Immature natural killer cell (primary cell): ENCODE measurements at regions not wholly inside any gene's neighbourhood (a gene's known extent, or its start where the extent isn't known, plus 50 kb on each side); places are given as distances from the start of the nearest gene placed in this dataset.
"Not testable (repeated sequence)": the region's sequence is repeated elsewhere in the genome, so short reads cannot be mapped to it uniquely, and the experiment has no call there.

ENCODE experiments used
- DNase-seq, 3 donors: peaks; one replicate each; pipeline ENCODE4 v3.0.0; 2022; ENCODE audit warnings: mixed read lengths in 1 of 3
- H3K27ac Mint-ChIP-seq, 6 donors: one replicate each; pipeline ENCODE4 v1.8.0; 2020; ENCODE audit warnings: mixed read lengths in 6 of 6, mild to moderate bottlenecking in 5 of 6, inconsistent platforms in 4 of 6, moderate library complexity in 3 of 6
- H3K27me3 Mint-ChIP-seq, 3 donors: one replicate each; pipeline ENCODE4 v1.8.0; 2020 to 2021; ENCODE audit warnings: low read depth in 3 of 3, mild to moderate bottlenecking in 3 of 3, mixed read lengths in 3 of 3, moderate library complexity in 3 of 3, inconsistent platforms in 1 of 3
- H3K36me3 Mint-ChIP-seq, 3 donors: one replicate each; pipeline ENCODE4 v1.8.0; 2020; ENCODE audit warnings: mixed read lengths in 3 of 3, inconsistent platforms in 2 of 3, mild to moderate bottlenecking in 2 of 3
- H3K4me1 Mint-ChIP-seq, 2 donors: one replicate each; pipeline ENCODE4 v1.8.0; 2020; ENCODE audit warnings: inconsistent platforms in 2 of 2, mild to moderate bottlenecking in 2 of 2, mixed read lengths in 2 of 2, moderate library complexity in 1 of 2
- H3K4me3 Mint-ChIP-seq, 5 donors: one replicate each; pipeline ENCODE4 v1.8.0; 2020; ENCODE audit warnings: mild to moderate bottlenecking in 5 of 5, mixed read lengths in 5 of 5, inconsistent platforms in 3 of 5, moderate library complexity in 3 of 5
- H3K9me3 Mint-ChIP-seq, 6 donors: one replicate each; pipeline ENCODE4 v1.8.0; 2020; ENCODE audit warnings: mild to moderate bottlenecking in 6 of 6, mixed read lengths in 6 of 6, inconsistent platforms in 4 of 6, moderate library complexity in 3 of 6

GRCh38 chr14:56065199-56065598, 53.0 kb upstream of the PELI2 start:
- not testable (repeated sequence) for H3K27ac Mint-ChIP-seq, H3K36me3 Mint-ChIP-seq, H3K4me3 Mint-ChIP-seq, H3K9me3 Mint-ChIP-seq, H3K4me1 Mint-ChIP-seq, DNase-seq, H3K27me3 Mint-ChIP-seq

- Mint-ChIP-seq H3K4me3 (no peak overlapping the region), H3K27me3 (peaks cover 0 to 4% (median 2%) of the 10 kb centered on the region in 3 donors), H3K9me3 (no peaks in the 10 kb centered on the region), H3K4me1 (no peaks in the 10 kb centered on the region), H3K27ac (no peak overlapping the region), H3K36me3 (no peaks in the 10 kb centered on the region)
- DNase-seq, result no peak
These were observed 52.5 kb upstream of the PELI2 start for GRCh38 chr14:56065621-56066290.
